Lung (tissue), 11 donors: ENCODE measurements at regions not wholly inside any gene's neighbourhood (a gene's known extent, or its start where the extent isn't known, plus 50 kb on each side); places are given as distances from the start of the nearest gene placed in this dataset.

Source experiments
- ATAC-seq: fragments of 200-7000 bp; cut with Tn5 transposase; one replicate; pipeline ENCODE4 v1.9.1; 2020; ENCODE audit warnings: moderate number of reproducible peaks; ENCODE audit not compliant: insufficient read depth, low FRiP score
- DNase-seq, 3 donors: peaks; one replicate each; pipeline ENCODE4 v3.0.0-alpha.2; 2013 to 2017
- H3K27ac ChIP-seq, 2 donors: one replicate each; pipeline ENCODE4 v1.5.1; 2013; ENCODE audit warnings: mild to moderate bottlenecking in 2 of 2, moderate library complexity in 2 of 2, control low read depth in 1 of 2, inconsistent platforms in 1 of 2, low read depth in 1 of 2, low read length in 1 of 2
- H3K27me3 ChIP-seq, 3 donors: one replicate each; pipeline ENCODE4 v1.5.1; 2013; ENCODE audit warnings: low read length in 2 of 3; ENCODE audit not compliant: control insufficient read depth in 3 of 3, insufficient read depth in 3 of 3
- H3K36me3 ChIP-seq, 4 donors: one replicate each; pipeline ENCODE4 v1.5.1; 2013; ENCODE audit warnings: low read length in 4 of 4, mild to moderate bottlenecking in 1 of 4, moderate library complexity in 1 of 4; ENCODE audit not compliant: control insufficient read depth in 4 of 4, insufficient read depth in 4 of 4
- H3K4me1 ChIP-seq, 5 donors: one replicate each; pipeline ENCODE4 v1.5.1; 2013; ENCODE audit warnings: low read length in 5 of 5, mild to moderate bottlenecking in 2 of 5, moderate library complexity in 1 of 5; ENCODE audit not compliant: control insufficient read depth in 5 of 5, insufficient read depth in 5 of 5
- H3K4me3 ChIP-seq: one replicate; pipeline ENCODE4 v1.5.1; 2013; ENCODE audit warnings: mild to moderate bottlenecking, control low read depth, moderate library complexity
- H3K9ac ChIP-seq, 2 donors: one replicate each; pipeline ENCODE4 v1.5.1; 2013; ENCODE audit warnings: low read length in 2 of 2, control low read depth in 1 of 2; ENCODE audit not compliant: insufficient read depth in 1 of 2
- H3K9me3 ChIP-seq, 4 donors: one replicate each; pipeline ENCODE4 v1.5.1; 2013; ENCODE audit warnings: low read length in 3 of 4, mild to moderate bottlenecking in 1 of 4, moderate library complexity in 1 of 4; ENCODE audit not compliant: control insufficient read depth in 4 of 4, insufficient read depth in 3 of 4
- WGBS, 2 donors: extraction: QIAGEN DNeasy Blood & Tissue Kit; methylation state at CpG; one replicate each; pipeline ENCODE4 v1.1.7; 2013; 5-methylcytosine and 5-hydroxymethylcytosine counted together
- TF ChIP-seq, protein P1 (sequence below): IDR thresholded peaks from 2 replicates; pipeline ENCODE4 v1.5.1; 2012; ENCODE audit warnings: mild to moderate bottlenecking; ENCODE audit errors: control extremely low read depth, extremely low read depth
- donor health status: control.
- donor health status: control.
- donor health status: Bipolar disorder and iron deficiency.
- donor health status: healthy.
- donor health status: DM: yes; HTN: yes; CAD: no.

DNA sequence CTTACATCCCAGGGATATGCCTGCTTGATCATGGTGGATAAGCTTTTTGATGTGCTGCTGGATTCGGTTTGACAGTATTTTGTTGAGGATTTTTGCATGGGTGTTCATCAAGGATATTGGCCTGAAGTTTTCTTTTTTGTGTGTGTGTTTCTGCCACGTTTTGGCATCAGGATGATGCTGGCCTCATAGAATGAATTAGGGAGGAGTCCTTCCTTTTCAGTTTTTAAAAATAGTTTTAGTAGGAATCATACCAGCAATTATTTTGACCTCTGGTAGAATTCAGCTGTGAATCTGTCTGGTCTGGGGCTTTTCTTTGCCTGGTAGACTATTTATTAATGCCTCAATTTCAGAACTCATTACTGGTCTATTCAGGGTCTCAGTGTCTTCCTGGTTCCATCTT lies 362.4 kb downstream of the JRKL start:
- no peak overlapping the region for H3K4me3 ChIP-seq
- no peaks in the 10 kb centered on the region for H3K36me3 ChIP-seq
- TF ChIP-seq, protein P1, sequence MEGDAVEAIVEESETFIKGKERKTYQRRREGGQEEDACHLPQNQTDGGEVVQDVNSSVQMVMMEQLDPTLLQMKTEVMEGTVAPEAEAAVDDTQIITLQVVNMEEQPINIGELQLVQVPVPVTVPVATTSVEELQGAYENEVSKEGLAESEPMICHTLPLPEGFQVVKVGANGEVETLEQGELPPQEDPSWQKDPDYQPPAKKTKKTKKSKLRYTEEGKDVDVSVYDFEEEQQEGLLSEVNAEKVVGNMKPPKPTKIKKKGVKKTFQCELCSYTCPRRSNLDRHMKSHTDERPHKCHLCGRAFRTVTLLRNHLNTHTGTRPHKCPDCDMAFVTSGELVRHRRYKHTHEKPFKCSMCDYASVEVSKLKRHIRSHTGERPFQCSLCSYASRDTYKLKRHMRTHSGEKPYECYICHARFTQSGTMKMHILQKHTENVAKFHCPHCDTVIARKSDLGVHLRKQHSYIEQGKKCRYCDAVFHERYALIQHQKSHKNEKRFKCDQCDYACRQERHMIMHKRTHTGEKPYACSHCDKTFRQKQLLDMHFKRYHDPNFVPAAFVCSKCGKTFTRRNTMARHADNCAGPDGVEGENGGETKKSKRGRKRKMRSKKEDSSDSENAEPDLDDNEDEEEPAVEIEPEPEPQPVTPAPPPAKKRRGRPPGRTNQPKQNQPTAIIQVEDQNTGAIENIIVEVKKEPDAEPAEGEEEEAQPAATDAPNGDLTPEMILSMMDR = no peak
- H3K27me3 ChIP-seq = no peaks in the 10 kb centered on the region
- no peak for ATAC-seq
- WGBS, 2 donors = 61 to 79% methylated on average over 2 of the region's 2 CpGs
- H3K9ac ChIP-seq = no peak overlapping the region
- no peak overlapping the region for H3K27ac ChIP-seq
- DNase-seq = no peak
- peaks cover 0 to 3% (median 0%) of the 10 kb centered on the region in 5 donors for H3K4me1 ChIP-seq
- H3K9me3 ChIP-seq = peaks cover 0 to 6% (median 0%) of the 10 kb centered on the region in 4 donors

DNA sequence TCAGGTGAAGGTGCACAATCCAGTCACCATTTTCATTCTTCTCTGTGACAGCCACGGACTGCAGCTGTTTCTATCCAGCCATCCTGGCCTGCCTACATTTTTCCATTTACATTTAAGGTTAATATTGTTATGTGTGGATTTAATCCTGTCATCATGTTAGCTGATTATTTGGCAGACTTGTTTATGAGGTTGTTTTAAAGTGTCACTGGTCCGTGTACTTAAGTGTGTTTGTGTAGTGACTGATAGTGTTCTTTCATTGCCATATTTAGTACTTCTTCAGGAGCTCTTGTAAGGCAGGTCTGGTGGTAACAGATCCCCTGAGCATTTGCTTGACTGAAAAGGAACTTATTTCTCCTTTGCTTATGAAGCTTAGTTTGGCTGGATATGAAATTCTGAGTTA lies 364.2 kb downstream of the JRKL start:
- peaks cover 0 to 6% (median 0%) of the 10 kb centered on the region in 4 donors for H3K9me3 ChIP-seq
- no peak overlapping the region for H3K27ac ChIP-seq
- no peak overlapping the region for H3K4me3 ChIP-seq
- H3K4me1 ChIP-seq = peaks cover 0 to 2% (median 0%) of the 10 kb centered on the region in 5 donors
- H3K9ac ChIP-seq = no peak overlapping the region
- TF ChIP-seq, protein P1 = no peak
- DNase-seq = no peak
- no peaks in the 10 kb centered on the region for H3K27me3 ChIP-seq
- ATAC-seq = no peak
- H3K36me3 ChIP-seq = no peaks in the 10 kb centered on the region
- WGBS, 2 donors = 61 to 76% methylated on average over 2 of the region's 2 CpGs

DNA sequence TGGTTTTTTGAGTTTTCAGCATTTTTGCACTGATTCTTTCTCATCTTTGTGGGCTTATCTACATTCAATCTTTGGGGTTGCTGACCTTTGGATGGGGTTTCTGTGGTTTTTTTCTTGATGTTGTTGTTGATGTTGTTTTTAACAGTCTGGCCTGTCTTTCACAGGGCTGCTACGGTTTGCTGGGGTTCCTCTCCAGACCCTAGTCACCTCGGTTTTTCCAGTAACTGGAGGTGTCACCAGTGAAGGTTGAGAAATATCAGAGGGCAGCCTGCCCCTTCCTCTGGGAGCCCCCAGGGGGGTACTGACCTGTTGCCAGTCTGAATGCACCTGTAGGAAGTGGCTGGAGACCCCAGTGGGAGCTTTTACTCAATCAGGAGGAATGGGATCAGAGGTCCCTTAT lies 365.4 kb downstream of the JRKL start:
- Histone ChIP-seq H3K36me3 (no peaks in the 10 kb centered on the region), H3K9ac (no peak overlapping the region), H3K9me3 (peaks cover 0 to 6% (median 0%) of the 10 kb centered on the region in 4 donors), H3K4me1 (peaks cover 0 to 2% (median 0%) of the 10 kb centered on the region in 5 donors), H3K27ac (no peak overlapping the region), H3K4me3 (no peak overlapping the region), H3K27me3 (no peaks in the 10 kb centered on the region)
- TF ChIP-seq, protein P1 = no peak
- DNase-seq (no peak), ATAC-seq (no peak)
- WGBS, 2 donors = 89 to 90% methylated on average over 2 of the region's 2 CpGs

DNA sequence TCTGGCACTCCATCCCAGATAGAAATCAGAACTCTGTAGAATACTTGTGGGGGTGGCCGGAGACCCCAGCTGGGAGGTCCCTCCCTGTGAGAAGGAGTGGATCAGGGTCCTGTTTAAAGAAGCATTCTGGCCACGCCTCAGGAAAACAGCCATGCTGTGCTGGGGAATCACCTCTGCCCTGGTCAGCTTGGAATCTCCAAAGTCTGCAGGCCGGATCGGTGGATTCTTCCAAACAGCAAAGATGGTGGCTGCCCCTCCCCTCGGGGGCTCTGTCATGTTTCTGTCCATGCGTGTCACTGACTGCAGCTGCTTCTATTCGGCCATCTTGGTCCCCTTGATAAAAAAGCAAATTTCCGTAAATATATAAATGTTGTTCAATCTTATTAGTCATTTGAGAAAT lies 365.9 kb downstream of the JRKL start:
- Histone ChIP-seq H3K4me3 (no peak overlapping the region), H3K27me3 (no peaks in the 10 kb centered on the region), H3K27ac (no peak overlapping the region), H3K9me3 (peaks cover 0 to 6% (median 0%) of the 10 kb centered on the region in 4 donors), H3K4me1 (peaks cover 0 to 2% (median 0%) of the 10 kb centered on the region in 5 donors), H3K36me3 (no peaks in the 10 kb centered on the region), H3K9ac (no peak overlapping the region)
- ATAC-seq (no peak), DNase-seq (no peak)
- WGBS, 2 donors = 92 to 96% methylated on average over 8 of the region's 8 CpGs
- TF ChIP-seq, protein P1 = no peak
